ENCODE measurements at regions not wholly inside any gene's neighbourhood (a gene's known extent, or its start where the extent isn't known, plus 50 kb on each side); places are given as distances from the start of the nearest gene placed in this dataset.
A peak's percentile ranks its signal among the peaks of the same experiment; 100 is the strongest.

- no peak overlapping the region for H3K4me3 ChIP-seq
- no peaks in the 10 kb centered on the region for H3K36me3 ChIP-seq
- H3K27me3 ChIP-seq = no peaks in the 10 kb centered on the region
- ATAC-seq (no peak), DNase-seq (peak in 2 of 4 donors; percentile 76 to 77)
- peaks cover 0 to 3% of the 10 kb centered on the region in 2 donors for H3K9me3 ChIP-seq
- TF ChIP-seq CTCF (IDR thresholded peaks at IDR 0.05) = no peak
- no peak overlapping the region for H3K27ac ChIP-seq
- intact Hi-C loops (cut with DNase I) = no loop called here
- H3K4me1 ChIP-seq = no peaks in the 10 kb centered on the region
Observed at GRCh38 chr3:80244390-80244789, 476.6 kb upstream of the ROBO1 start.

GRCh38 chr3:80241791-80242190, 474.0 kb upstream of the ROBO1 start:
- Histone ChIP-seq H3K9me3 (peaks cover 0 to 2% of the 10 kb centered on the region in 2 donors), H3K36me3 (no peaks in the 10 kb centered on the region), H3K4me1 (no peaks in the 10 kb centered on the region), H3K27me3 (no peaks in the 10 kb centered on the region), H3K27ac (no peak overlapping the region), H3K4me3 (no peak overlapping the region)
- DNase-seq (no peak), ATAC-seq (no peak)
- intact Hi-C loops (cut with DNase I) = no loop called here
- TF ChIP-seq CTCF (IDR thresholded peaks at IDR 0.05) = no peak

- no peak for TF ChIP-seq CTCF (IDR thresholded peaks at IDR 0.05)
- Histone ChIP-seq H3K9me3 (peaks cover 0 to 4% of the 10 kb centered on the region in 2 donors), H3K27ac (no peak overlapping the region), H3K4me3 (no peak overlapping the region), H3K36me3 (no peaks in the 10 kb centered on the region), H3K4me1 (no peaks in the 10 kb centered on the region), H3K27me3 (no peaks in the 10 kb centered on the region)
- ATAC-seq (no peak), DNase-seq (no peak)
- intact Hi-C loops (cut with DNase I) = no loop called here
Observed at GRCh38 chr3:80239301-80239700, 471.5 kb upstream of the ROBO1 start.

- no peak for TF ChIP-seq CTCF (IDR thresholded peaks at IDR 0.05)
- intact Hi-C loops (cut with DNase I) = no loop called here
- no peaks in the 10 kb centered on the region for H3K27me3 ChIP-seq
- H3K4me3 ChIP-seq = no peak overlapping the region
- no peaks in the 10 kb centered on the region for H3K4me1 ChIP-seq
- peaks cover 0 to 4% of the 10 kb centered on the region in 2 donors for H3K9me3 ChIP-seq
- H3K36me3 ChIP-seq = no peaks in the 10 kb centered on the region
- DNase-seq (no peak), ATAC-seq (no peak)
- H3K27ac ChIP-seq = no peak overlapping the region
Observed at GRCh38 chr3:80238606-80239005, 470.8 kb upstream of the ROBO1 start.

GRCh38 chr3:80238152-80238551, 470.4 kb upstream of the ROBO1 start:
- no peak overlapping the region for H3K4me3 ChIP-seq
- H3K4me1 ChIP-seq = no peaks in the 10 kb centered on the region
- no peak for DNase-seq
- H3K9me3 ChIP-seq = peaks cover 0 to 4% of the 10 kb centered on the region in 2 donors
- no peaks in the 10 kb centered on the region for H3K36me3 ChIP-seq
- no peaks in the 10 kb centered on the region for H3K27me3 ChIP-seq
- intact Hi-C loops (cut with DNase I) = no loop called here
- no peak for ATAC-seq
- no peak for TF ChIP-seq CTCF (IDR thresholded peaks at IDR 0.05)
- no peak overlapping the region for H3K27ac ChIP-seq
